K562 (cell line): ENCODE measurements at regions not wholly inside any gene's neighbourhood (a gene's known extent, or its start where the extent isn't known, plus 50 kb on each side); places are given as distances from the start of the nearest gene placed in this dataset.
"Not testable (repeated sequence)": the region's sequence is repeated elsewhere in the genome, so short reads cannot be mapped to it uniquely, and the experiment has no call there.

ENCODE experiments used
- ATAC-seq: fragments of 200-7000 bp; cut with Tn5 transposase; 3 replicates; pipeline ENCODE4 v1.9.1; 2020; ENCODE audit warnings: moderate library complexity
- BruUV-seq: library from RNA; stranded (reverse); fragments of 400-500 nt; replicated peaks from 2 replicates; lab custom pipeline; 2021; lab: Mats Ljungman, UMichigan
- CTCF ChIA-PET: fragments of 300-600 bp; formaldehyde crosslinking; extraction: SDS; loops from one replicate; lab custom pipeline; 2021; ENCODE audit warnings: low intra/inter-chr PET ratio; lab: Yijun Ruan, JAX
- POLR2A ChIA-PET: fragments of 300-600, 350-650 bp; sonication (Branson Sonifier 250); formaldehyde crosslinking; extraction: SDS; loops from one replicate; lab custom pipeline; 2021; ENCODE audit warnings: antibody characterized with exemption, inconsistent platforms; lab: Yijun Ruan, JAX
- DNase-seq, 4 experiments: peaks; one replicate each; pipeline versions ENCODE4 v3.0.0 to v3.0.0-alpha.2; 2011 to 2018; ENCODE audit warnings: low spot score in 3 of 4, mixed read lengths in 3 of 4; ENCODE audit errors: extremely low read depth in 1 of 4
- FAIRE-seq: peaks from 2 replicates; lab custom pipeline; 2011; peaks lifted over from hg19 to GRCh38; lab: Jason Lieb, UNC
- H2AFZ ChIP-seq: 2 replicates; pipeline ENCODE4 v1.6.0; 2011; ENCODE audit warnings: low read depth, low read length, control low read depth, inconsistent platforms
- H3K27ac ChIP-seq: fragments of 200-600 bp; 3 replicates; pipeline ENCODE4 v1.8.0; 2011; ENCODE audit warnings: low read depth, mild to moderate bottlenecking, control low read depth, inconsistent platforms, low read length, moderate library complexity, mixed read lengths; ENCODE audit errors: extremely low read depth
- H3K27me3 ChIP-seq, 2 experiments: fragments of 300-600 bp in 1 of 2; 2 replicates in 1 of 2; 3 replicates in 1 of 2; pipeline versions ENCODE4 v1.6.0 to v1.8.0; 2011; ENCODE audit warnings: inconsistent platforms in 2 of 2, low read length in 2 of 2, mild to moderate bottlenecking in 1 of 2, mixed read lengths in 1 of 2, moderate library complexity in 1 of 2; ENCODE audit not compliant: control insufficient read depth in 2 of 2, insufficient read depth in 2 of 2
- H3K36me3 ChIP-seq: fragments of 300-600 bp; 3 replicates; pipeline ENCODE4 v1.8.0; 2011; ENCODE audit warnings: mild to moderate bottlenecking, low read length, inconsistent platforms; ENCODE audit not compliant: control insufficient read depth, insufficient read depth
- H3K4me1 ChIP-seq, 2 experiments: fragments of 200-600 bp in 1 of 2; replicated peaks in 1 of 2; 2 replicates in 1 of 2; 3 replicates in 1 of 2; pipeline versions ENCODE4 v1.5.1 to v1.8.0; 2011; ENCODE audit warnings: inconsistent platforms in 2 of 2, low read length in 2 of 2, mild to moderate bottlenecking in 1 of 2, mixed read lengths in 1 of 2, moderate library complexity in 1 of 2; ENCODE audit not compliant: control insufficient read depth in 2 of 2, insufficient read depth in 2 of 2
- H3K4me2 ChIP-seq: 2 replicates; pipeline ENCODE4 v1.6.1; 2011; ENCODE audit warnings: low read length, control low read depth, inconsistent platforms, mixed read lengths; ENCODE audit not compliant: insufficient read depth
- H3K4me3 ChIP-seq: fragments of 200-600 bp; sonication (generic), shearing (Covaris generic); 2 replicates; pipeline ENCODE4 v1.5.1; 2016; ENCODE audit warnings: control low read depth, inconsistent platforms
- H3K79me2 ChIP-seq: fragments of 200-600 bp; 3 replicates; pipeline ENCODE4 v1.8.0; 2011; ENCODE audit warnings: low read length, inconsistent platforms; ENCODE audit not compliant: control insufficient read depth, insufficient read depth
- H3K9ac ChIP-seq, 2 experiments: 2 replicates each; pipeline versions ENCODE4 v1.6.0 to v1.6.1; 2011; ENCODE audit warnings: low read depth in 2 of 2, low read length in 2 of 2, control low read depth in 1 of 2, inconsistent platforms in 1 of 2, mild to moderate bottlenecking in 1 of 2, mixed read lengths in 1 of 2; ENCODE audit not compliant: insufficient read depth in 1 of 2
- H3K9me1 ChIP-seq: one replicate; pipeline ENCODE4 v1.6.0; 2011; ENCODE audit warnings: inconsistent platforms, mild to moderate bottlenecking, low read length, moderate library complexity; ENCODE audit not compliant: control insufficient read depth, insufficient read depth
- H3K9me3 ChIP-seq: replicated peaks from 2 replicates; pipeline ENCODE4 v1.5.1; 2011; ENCODE audit warnings: low read depth, low read length, inconsistent platforms; ENCODE audit not compliant: control insufficient read depth, insufficient read depth
- H4K20me1 ChIP-seq: replicated peaks from 2 replicates; pipeline ENCODE4 v1.6.1; 2011; ENCODE audit warnings: low read length, inconsistent platforms, mixed read lengths; ENCODE audit not compliant: control insufficient read depth, insufficient read depth
- BDP1 ChIP-seq: IDR thresholded peaks from 3 replicates; pipeline ENCODE4 v1.6.1; 2011; ENCODE audit not compliant: insufficient read length, insufficient read depth
- EGR1 ChIP-seq: fragments of 450-650 bp; conservative IDR thresholded peaks from 2 replicates; pipeline ENCODE4 v1.6.1; 2017; ENCODE audit warnings: mild to moderate bottlenecking
- NFIC ChIP-seq: fragments of 450-650 bp; IDR thresholded peaks from 2 replicates; pipeline ENCODE4 v1.6.1; 2017; ENCODE audit warnings: mild to moderate bottlenecking, inconsistent platforms
- POLR2H ChIP-seq: IDR thresholded peaks from 2 replicates; pipeline ENCODE4 v1.6.1; 2016; ENCODE audit warnings: missing genetic modification characterization, low read depth, mild to moderate bottlenecking, control low read depth, missing compliant biosample characterization, moderate library complexity
- POLR3A ChIP-seq: IDR thresholded peaks from 2 replicates; pipeline ENCODE4 v1.6.1; 2011; ENCODE audit warnings: borderline replicate concordance, mild to moderate bottlenecking, moderate library complexity; ENCODE audit not compliant: insufficient read length, insufficient read depth; ENCODE audit errors: extremely low read depth
- TBP ChIP-seq: optimal IDR thresholded peaks from 2 replicates; pipeline ENCODE3; 2011; ENCODE audit warnings: low read depth, low read length, improper control_type of control experiment
- ZNF134 ChIP-seq: fragments of 250-450 bp; sonication (Bioruptor Pico); conservative IDR thresholded peaks from 2 replicates; pipeline ENCODE4 v1.4.0; 2020
- WGBS: fragments of 100-300 bp; shearing (Covaris generic); methylation state at CpG from one replicate; pipeline ENCODE4 v1.1.6; 2016; ENCODE audit warnings: low coverage, mixed read lengths; ENCODE audit not compliant: insufficient coverage; ENCODE audit errors: missing lambda C conversion rate; 5-methylcytosine and 5-hydroxymethylcytosine counted together
- in situ Hi-C: fragments of 300-500 bp; cut with MboI; formaldehyde crosslinking; loops from 4 replicates; pipeline ENCODE4 v1.15.0; 2018; ENCODE audit warnings: inconsistent platforms, mixed read lengths
- intact Hi-C: fragments of 100-400 bp; cut with micrococcal nuclease; formaldehyde crosslinking; loops from 2 replicates; pipeline ENCODE4 v1.14.2; 2022
- TF ChIP-seq, protein P1 (sequence below): fragments of 450-650 bp; IDR thresholded peaks from 2 replicates; pipeline ENCODE4 v1.6.1; 2017; ENCODE audit warnings: antibody characterized with exemption, mild to moderate bottlenecking
- TF ChIP-seq, protein P2 (sequence below), 2 experiments: fragments of 450-650 bp in 1 of 2; sonication (generic) in 1 of 2; formaldehyde crosslinking in 1 of 2; IDR thresholded peaks; 2 replicates each; pipeline versions ENCODE4 v1.7.1 to v1.9.0; 2016 to 2022; ENCODE audit warnings: inconsistent platforms in 1 of 2, mild to moderate bottlenecking in 1 of 2, missing genetic modification reagents in 1 of 2

DNA sequence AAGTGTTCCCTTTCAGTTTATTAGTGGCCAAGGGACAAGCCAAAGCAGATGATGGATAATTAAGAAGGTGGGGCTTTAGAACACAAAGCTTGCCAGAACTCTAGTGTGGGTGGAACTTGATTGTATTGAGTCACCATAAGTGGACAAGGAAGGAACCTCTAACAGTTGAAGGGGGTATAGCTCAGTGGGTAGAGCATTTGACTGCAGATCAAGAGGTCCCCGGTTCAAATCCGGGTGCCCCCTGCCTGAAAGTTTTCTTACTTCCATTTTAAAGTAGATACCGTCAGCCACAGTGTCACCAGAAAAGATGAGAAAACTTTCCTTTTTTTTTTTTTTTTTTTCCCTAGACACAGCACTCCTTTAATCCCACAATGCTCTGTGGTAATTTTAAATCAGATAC, 152.3 kb downstream of the MTHFS start:
- ATAC-seq, FAIRE-seq, H3K9ac ChIP-seq, H4K20me1 ChIP-seq, H3K4me3 ChIP-seq, H3K27me3 ChIP-seq, H2AFZ ChIP-seq, H3K4me1 ChIP-seq, H3K27ac ChIP-seq, H3K9me1 ChIP-seq, intact Hi-C loops, CTCF ChIA-PET, H3K9me3 ChIP-seq, H3K79me2 ChIP-seq, H3K36me3 ChIP-seq, BruUV-seq, in situ Hi-C loops: not testable (repeated sequence)
- POLR2A ChIA-PET = interaction anchor here (0.6 kb wide), 1 partner anchor 218 kb away, joined by 4 read pairs; no protein-coding TSS in a partner anchor
- H3K4me2 ChIP-seq = peak overlapping the region; percentile 21; the same call in 1 of the 2 replicates
- TF ChIP-seq TBP = peak; percentile 93
- TF ChIP-seq, protein P1, sequence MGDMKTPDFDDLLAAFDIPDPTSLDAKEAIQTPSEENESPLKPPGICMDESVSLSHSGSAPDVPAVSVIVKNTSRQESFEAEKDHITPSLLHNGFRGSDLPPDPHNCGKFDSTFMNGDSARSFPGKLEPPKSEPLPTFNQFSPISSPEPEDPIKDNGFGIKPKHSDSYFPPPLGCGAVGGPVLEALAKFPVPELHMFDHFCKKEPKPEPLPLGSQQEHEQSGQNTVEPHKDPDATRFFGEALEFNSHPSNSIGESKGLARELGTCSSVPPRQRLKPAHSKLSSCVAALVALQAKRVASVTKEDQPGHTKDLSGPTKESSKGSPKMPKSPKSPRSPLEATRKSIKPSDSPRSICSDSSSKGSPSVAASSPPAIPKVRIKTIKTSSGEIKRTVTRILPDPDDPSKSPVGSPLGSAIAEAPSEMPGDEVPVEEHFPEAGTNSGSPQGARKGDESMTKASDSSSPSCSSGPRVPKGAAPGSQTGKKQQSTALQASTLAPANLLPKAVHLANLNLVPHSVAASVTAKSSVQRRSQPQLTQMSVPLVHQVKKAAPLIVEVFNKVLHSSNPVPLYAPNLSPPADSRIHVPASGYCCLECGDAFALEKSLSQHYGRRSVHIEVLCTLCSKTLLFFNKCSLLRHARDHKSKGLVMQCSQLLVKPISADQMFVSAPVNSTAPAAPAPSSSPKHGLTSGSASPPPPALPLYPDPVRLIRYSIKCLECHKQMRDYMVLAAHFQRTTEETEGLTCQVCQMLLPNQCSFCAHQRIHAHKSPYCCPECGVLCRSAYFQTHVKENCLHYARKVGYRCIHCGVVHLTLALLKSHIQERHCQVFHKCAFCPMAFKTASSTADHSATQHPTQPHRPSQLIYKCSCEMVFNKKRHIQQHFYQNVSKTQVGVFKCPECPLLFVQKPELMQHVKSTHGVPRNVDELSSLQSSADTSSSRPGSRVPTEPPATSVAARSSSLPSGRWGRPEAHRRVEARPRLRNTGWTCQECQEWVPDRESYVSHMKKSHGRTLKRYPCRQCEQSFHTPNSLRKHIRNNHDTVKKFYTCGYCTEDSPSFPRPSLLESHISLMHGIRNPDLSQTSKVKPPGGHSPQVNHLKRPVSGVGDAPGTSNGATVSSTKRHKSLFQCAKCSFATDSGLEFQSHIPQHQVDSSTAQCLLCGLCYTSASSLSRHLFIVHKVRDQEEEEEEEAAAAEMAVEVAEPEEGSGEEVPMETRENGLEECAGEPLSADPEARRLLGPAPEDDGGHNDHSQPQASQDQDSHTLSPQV = 0 out of 2 replicates have a peak, but pooled peaks have one; percentile 41
- peak; percentile 26; the same call in 1 of the 2 replicates for TF ChIP-seq NFIC
- peak; percentile 29; the same call in 1 of the 2 replicates for TF ChIP-seq EGR1
- peak; percentile 79 for TF ChIP-seq POLR3A
- peak; percentile 99 for TF ChIP-seq POLR2H (tag)
- TF ChIP-seq ZNF134 (CRISPR knock-in tag) = 0 out of 2 replicates have a peak, but pooled peaks have one; percentile 45
- TF ChIP-seq, protein P2, sequence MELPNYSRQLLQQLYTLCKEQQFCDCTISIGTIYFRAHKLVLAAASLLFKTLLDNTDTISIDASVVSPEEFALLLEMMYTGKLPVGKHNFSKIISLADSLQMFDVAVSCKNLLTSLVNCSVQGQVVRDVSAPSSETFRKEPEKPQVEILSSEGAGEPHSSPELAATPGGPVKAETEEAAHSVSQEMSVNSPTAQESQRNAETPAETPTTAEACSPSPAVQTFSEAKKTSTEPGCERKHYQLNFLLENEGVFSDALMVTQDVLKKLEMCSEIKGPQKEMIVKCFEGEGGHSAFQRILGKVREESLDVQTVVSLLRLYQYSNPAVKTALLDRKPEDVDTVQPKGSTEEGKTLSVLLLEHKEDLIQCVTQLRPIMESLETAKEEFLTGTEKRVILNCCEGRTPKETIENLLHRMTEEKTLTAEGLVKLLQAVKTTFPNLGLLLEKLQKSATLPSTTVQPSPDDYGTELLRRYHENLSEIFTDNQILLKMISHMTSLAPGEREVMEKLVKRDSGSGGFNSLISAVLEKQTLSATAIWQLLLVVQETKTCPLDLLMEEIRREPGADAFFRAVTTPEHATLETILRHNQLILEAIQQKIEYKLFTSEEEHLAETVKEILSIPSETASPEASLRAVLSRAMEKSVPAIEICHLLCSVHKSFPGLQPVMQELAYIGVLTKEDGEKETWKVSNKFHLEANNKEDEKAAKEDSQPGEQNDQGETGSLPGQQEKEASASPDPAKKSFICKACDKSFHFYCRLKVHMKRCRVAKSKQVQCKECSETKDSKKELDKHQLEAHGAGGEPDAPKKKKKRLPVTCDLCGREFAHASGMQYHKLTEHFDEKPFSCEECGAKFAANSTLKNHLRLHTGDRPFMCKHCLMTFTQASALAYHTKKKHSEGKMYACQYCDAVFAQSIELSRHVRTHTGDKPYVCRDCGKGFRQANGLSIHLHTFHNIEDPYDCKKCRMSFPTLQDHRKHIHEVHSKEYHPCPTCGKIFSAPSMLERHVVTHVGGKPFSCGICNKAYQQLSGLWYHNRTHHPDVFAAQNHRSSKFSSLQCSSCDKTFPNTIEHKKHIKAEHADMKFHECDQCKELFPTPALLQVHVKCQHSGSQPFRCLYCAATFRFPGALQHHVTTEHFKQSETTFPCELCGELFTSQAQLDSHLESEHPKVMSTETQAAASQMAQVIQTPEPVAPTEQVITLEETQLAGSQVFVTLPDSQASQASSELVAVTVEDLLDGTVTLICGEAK (IDR thresholded peaks at IDR 0.05) = peak; percentile 64; the same call in 1 of the 2 replicates
- TF ChIP-seq, protein P2 (CRISPR knock-in tag; IDR thresholded peaks at IDR 0.05) = not testable (repeated sequence)
- peak; percentile 18 for TF ChIP-seq BDP1
- DNase-seq = peak; percentile 22 to 28 (median 27)
- 0% methylated on average over 3 of the region's 3 CpGs for WGBS
